Midbrain (tissue), 1 donor: ENCODE measurements at regions not wholly inside any gene's neighbourhood (a gene's known extent, or its start where the extent isn't known, plus 50 kb on each side); places are given as distances from the start of the nearest gene placed in this dataset.
A peak's percentile ranks its signal among the peaks of the same experiment; 100 is the strongest.

Experiments used
- DNase-seq: peaks from one replicate; lab custom pipeline; 2025; lab: John Stamatoyannopoulos, UW

DNA sequence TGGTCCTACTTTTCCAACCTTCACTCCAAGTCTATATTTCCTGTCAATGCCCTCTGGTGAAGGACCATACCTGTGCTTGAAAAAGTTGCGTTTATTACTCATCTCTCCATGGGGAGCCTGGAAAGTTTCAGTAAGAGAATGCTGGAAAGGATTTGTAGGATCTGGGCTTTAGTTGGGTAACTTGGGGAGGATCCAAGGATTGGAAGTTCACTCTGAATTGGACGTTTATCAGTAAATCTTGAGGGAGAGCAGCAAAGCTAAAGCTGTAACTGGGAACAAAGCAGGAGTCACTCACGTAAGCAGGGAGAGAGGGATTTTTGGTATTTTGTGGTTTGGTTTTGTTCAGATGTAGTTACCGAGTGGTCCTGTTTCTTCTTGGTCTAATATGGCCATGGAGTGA is 51.4 kb upstream of the NPVF start:
- DNase-seq = no peak

DNA sequence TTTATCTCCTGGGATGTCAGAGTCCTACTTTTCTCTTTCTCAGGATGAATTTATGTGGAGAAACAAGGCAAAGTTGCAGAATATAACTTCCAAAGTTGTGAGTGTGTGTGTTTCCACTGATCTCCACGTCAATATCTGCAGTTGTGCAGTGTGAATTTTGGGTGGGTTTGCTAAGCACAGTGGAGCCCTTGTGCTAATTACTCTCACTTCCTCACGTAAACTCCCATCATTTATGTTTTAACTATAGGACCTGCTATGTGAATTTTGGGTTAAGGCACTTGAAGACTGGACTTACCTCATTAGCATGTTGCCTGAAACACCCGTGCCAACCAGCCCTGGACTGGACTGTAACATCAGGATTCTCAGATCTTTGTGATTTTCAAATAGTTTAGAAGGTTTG is 51.9 kb upstream of the NPVF start:
- DNase-seq = no peak

DNA sequence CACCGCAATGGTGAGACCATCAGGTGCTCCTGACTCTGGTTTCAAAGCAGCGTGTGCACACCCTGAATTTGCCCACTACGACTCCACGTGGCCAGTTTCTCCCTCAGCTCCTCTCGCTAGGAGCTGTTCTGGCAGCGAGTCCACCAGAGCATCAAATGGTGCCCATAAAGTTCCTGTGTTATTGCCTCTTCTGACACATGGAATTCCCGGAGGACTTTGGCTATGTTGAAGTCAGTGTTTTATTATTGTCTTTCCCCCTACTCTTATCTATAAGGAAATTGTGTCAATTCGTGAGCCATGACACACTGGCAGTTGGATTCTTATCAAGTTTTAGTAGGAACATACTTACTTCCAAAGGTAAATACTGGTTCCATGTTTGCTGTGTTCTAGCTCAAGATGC is 53.9 kb upstream of the NPVF start:
- no peak for DNase-seq

DNA sequence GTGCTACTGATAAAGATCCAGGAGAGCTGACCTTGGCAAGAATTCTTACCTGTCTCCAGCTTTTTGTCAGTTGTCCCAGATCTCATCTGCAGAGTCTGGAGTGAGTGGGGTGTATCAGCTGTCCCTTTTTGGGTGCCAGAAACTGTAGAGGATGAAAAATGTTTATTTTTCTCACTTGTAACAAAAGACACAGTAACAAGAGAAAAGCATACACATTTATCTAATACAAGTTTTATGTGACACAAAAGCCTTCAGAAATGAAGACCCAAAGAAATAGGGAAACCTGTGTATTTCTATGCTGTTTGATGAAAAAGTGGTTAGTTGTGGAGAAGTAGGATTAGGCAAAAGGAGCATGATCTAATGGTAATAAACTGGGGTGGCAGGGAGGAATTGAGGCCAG is 58.5 kb upstream of the NPVF start:
- no peak for DNase-seq

DNA sequence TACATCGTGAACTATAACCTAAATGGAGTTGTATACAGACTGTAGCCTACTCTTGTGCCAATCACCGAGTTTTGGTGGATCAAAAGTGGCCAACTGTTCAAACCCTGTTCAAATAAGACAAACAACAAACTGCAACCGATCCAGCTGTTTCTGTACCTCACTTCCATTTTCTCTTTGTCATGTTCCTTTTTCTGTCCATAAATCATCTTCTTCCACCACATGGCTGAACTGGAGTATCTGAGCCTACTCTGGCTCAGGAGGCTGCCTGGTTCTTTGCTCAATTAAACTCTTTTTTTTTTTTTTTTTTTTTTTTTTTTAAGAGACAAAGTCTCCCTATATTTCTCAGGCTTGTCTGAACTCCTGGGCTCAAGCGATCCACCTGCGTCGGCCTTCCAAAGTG is 59.0 kb upstream of the NPVF start:
- no peak for DNase-seq

DNA sequence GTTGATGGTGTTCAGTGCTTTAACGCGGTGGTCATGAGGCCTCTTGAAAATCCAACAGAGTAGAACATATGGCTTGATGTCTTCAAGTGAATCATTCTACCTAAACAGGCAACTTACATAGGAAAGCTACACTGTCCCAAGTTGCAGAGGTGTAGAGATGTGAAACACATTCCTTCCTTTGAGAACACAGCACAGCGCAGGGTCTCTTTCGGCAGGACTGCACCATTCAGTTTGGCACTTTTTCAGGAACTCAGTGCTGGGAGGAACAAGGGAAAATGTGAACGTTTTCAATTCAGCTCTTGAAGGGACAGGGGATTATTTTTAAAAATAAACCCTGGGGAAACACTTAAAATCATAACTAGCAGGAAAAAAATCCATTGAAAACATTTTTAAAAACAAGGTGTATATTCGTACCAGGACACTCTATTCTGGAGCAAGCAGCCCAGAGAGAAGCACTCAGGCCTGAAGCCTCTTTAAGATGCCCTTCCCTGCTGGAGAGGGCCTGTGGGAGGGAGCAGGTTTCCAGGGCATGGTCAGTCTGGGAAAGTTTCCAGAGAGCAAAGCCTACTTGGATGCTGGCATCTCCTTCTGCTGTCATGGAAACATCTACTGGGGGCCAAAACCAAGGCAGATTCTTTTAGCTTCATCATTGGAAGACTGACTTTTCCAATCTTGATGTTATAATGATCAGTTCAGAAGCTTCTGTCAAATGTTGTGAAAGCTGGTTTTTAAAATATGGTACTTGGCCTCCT is 60.4 kb upstream of the NPVF start:
- DNase-seq = peak; percentile 80

DNA sequence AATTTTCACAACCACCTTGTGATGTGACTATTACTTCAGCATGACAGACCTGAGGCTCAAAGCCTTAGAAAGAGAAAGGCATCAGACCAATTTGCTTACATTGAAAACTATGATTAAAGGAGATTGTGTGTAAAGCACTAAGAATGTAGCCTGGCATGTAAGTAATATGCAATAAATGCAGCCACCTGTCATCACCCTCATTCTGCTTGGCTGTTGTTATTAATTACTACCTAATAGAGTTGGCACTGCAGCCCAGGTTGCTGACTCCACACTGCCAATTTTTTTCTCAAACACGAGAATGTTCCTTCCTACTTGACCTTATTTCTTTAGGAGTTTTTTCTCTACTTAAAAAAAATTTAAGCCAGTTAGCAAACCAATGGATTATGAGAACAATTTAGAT is 61.2 kb upstream of the NPVF start:
- no peak for DNase-seq

DNA sequence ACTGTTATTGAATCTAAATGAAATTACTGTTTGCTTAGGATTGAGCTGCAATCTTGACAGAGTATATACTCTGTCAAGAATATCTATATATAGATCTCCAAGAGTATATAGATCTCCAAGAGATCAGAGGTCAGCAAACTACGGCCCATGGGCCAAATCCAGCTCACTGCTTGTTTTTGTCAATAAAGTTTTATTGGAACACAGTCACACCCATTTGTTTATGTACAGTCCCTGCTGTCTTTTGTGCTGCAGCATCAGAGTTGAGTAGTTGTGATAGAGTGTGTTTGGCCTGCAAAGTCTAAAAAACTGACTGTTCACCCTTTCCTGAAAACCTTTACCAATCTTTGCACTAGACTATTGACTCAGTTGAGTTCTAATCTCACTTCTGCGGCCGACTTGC is 66.3 kb upstream of the NPVF start:
- DNase-seq = no peak

DNA sequence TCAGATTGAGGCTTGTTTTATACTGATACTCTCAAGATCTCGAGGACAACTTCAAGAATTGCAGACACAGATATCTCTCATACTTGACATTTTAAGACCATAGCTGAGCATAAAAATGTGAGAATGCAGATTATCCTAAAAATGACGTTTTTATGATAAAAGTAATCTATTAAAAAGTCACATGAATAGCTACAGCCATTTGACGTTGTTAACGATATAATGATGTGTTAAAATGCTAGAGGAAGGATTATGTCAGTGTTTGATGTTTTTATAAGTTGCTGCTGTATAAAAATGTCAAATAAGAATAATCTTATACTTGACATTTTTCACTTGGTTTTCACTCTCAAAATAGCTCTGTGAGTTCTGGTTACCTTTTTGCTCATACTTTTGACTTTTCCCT is 67.1 kb upstream of the NPVF start:
- no peak for DNase-seq

DNA sequence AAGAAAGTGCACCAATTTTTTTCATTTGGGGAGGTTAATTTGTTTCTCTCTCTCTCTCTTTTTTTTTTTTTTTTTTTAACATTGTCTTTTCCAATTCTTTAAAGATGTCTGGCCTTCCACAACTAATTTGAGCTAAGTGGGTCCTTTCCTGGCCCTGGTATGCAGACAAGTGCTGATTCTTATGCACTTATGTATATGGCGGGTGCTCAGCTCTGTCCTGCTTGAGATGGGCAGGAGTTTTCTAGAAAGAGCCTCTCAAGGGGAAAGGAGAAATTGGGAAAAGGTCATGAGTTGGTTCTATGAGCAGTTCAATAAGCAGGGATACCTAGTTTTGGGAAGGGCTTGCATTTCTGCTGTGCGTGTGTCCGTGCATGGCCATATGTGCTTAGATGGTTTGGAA is 67.8 kb upstream of the NPVF start:
- DNase-seq = no peak

DNA sequence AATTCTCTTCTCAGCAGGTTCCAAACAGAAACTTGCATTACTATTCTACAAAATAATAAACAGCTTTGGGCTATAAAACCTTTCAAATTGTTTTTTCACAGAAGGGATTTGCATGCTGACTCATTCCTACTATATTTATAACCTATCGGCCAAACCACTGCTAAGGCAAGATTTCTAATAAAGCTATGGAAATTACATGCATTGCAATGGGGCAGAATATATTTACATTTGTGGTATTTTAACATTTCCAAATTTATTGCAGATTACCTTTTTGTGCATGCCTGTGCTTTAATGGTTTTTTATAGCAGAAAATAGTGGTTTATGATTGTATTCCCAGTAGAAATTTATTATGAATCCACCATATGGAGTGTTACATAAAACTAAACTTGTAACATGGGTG is 69.0 kb upstream of the NPVF start:
- no peak for DNase-seq

DNA sequence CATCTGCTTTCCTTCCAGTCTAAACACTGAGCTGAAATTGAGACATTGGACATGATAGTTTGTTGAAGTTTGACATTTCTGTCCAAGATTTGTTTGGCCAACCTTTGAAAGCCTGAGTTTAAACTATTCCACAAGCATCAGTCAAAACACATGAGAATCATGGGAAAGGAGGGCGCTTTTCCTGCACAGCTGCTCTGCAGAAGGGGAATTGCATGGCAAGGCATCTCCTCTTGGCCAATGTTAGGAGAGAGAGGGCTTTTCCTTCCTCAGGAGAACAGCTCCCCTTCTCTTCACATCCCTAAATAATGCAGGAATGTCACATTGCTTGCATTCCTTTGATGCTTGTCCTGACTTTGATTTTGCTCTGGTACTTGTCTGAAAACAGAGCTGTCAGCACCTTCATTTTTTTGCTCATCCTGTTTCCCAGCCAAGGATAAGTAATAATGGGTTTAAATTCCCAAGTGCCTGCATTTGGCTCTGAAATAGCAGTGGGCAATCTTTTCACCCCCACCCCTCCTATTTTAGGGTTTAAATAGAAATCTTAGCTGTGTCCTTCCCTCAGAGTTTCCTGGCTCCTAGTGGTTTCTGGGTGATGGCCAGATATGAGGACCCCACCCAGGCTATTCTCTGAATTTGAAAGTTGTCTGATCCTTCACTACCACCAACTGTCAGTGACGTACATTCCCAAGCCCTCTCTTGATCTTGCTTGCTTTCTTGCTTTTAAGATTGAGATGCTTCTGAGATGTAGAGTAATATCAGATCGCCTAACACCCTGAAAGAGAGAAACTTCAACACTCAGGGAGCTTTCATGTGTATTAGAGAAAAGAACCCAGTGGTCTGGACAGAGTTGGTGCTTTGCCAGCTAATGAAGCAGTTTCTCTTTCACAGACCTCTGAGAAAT is 75.2 kb upstream of the NPVF start:
- no peak for DNase-seq

DNA sequence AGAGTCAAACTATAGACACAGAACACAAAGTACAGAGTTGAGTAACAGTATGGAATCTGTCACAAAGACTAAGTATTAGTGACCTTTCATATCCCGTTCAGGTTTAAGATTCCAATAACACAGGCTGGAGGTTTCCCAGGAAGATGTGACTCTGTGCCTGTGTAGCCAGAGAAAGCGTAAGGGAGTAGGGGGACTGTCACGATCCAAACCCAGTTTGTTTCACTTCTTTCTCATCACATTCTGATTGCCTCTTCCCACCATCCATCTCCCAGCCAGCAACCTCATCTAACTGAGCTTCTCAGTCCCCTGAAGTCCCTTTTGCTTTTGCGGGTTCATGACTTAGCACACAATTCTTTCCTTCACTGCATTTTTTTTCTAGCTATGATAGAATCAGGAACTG is 76.4 kb upstream of the NPVF start:
- DNase-seq = no peak

DNA sequence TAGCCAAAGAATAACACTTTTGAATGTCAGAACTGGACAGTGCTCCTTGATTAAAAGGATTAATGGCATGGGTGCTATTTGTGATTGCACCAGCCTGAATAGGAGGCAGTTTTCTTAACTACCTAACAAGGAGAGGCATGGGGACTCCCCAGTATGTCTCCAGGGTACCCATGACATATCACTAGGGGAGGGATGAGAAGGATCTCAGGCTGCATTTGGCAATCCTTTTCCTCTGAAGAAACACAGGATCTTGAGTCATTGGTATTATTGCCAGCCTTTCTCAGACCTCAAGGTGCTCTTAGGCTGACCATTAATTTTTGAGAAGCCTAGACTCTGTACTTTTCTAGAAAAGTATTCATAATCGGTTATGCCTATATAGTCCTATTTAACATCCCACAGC is 77.5 kb upstream of the NPVF start:
- no peak for DNase-seq

DNA sequence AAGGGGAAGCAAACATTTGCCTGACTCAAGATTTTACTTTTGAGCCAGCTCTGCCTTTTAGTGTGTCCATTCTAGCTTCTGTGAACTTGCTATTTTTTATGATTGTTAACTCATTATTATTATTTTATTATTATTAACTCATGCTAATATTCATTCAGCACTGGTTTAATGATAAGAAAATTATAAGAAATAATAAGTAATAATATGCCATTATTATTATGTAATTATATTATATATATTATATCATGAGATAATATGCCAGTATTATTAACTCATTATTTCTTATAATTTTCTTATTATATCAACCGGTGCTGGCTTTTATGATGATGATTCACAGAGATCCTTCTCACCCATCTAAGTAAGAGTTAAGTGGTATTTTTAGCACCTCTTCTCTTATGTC is 79.3 kb upstream of the NPVF start:
- no peak for DNase-seq

DNA sequence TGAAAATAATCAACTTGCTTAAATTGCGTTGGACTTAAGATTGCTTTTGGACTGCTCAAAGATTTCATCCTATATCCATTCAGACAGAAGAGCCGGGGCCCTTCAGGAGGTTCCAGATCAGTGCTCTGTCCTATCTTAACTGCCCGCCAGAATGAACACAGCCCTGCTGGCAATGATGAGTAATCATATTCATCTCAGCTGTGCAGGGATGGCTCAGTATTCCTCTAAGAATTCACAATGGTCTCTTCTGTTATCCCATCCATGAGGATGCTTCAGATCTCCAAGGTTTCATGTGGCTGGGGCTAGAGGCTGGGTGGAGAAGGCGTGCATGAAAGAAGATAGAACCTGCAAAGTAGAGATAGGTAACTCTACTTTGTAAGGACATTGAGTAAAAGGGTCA is 80.0 kb upstream of the NPVF start:
- DNase-seq = peak; percentile 13

DNA sequence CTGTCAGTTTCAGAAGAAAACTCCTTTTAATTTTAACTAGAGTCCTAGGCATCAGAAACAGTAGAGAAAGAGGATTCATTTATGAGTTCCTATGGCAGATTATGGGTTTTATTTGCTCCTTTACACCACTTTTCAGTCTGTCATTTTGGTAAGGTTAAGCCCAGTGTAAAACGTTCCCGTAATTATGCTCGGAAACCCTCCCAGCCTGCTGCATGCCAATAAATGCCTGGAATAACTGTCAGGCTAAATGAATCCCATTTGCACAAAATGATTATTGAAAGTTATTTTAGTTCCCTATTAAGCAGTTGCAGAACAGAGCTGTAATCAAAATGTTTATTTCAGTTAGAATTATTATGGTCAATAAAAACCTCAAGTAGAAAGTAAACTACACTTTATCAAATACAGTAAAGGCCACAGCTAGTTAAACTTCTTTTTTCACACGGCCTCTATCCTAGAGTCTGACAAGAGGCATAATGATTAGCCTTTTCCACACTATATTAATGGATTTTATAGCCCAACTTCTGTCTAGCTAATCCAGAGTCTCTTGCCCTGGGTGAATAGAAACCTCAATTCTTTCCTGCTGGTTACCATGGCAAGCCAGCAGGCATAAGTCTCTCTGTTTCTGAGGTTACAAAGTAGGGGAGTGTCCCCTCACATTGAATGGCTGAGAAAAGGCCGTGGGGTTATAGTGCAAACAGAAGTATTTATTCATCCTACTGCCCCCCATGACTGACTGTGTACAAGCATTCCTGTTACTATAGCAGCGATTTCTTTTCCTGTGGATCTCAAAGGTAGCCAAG is 80.8 kb upstream of the NPVF start:
- DNase-seq = peak; percentile 23

DNA sequence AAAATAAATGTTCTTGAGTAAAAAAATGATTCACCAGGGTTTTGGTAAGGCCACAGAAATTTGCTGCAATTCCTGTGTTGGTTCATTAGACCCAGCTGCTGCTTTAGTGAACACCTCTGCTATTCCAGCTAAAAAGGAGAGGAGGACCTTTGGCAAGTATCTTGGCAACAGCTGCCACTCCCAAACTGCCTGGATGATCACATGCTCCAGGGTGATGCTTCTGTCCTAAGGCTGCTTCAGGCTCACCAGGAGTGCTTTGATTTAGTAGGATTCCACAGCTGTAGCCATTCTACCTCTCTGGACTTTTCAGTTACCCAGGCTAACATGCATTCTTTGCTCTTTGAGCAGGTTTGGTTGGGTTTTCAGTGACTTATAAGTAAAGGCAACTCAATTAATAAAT is 82.6 kb upstream of the NPVF start:
- DNase-seq = no peak

DNA sequence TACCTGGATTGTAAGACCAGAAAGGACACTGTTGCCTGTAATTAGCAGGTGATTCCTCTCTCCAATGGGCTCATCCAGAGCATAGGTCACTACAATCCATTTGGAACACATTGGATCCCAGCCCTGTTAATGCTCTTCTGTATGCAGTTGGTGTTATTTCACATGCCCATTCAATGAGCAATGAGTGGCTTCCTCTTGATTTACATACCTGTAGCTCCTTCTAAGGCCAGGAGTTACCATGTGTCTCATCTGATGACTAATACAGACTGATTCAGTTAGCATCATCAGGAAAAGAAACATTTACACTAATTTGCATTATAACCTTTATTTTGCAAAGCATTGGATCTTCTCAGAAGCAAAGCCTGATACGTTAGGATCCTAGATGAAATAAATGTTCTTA is 83.1 kb upstream of the NPVF start:
- DNase-seq = no peak

DNA sequence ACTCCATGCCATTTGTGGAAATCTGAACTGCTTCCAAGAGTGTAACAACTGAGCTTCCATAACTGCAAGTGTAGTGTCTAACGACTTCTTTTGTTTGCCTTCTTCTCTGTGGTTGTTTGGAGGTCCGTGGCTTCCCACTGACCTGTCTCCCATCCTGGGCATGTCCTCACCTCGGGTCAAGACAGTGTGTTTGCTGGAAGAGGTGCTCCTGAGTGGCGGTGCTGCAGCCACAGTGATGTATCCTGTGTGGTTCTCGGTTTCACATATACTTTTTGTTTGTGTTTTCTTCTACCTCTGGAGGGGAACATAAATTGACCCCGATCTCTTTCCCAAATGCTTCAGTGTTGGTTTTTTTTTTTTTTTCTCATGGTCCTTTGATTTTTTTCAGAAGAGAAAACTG is 84.7 kb upstream of the NPVF start:
- no peak for DNase-seq

DNA sequence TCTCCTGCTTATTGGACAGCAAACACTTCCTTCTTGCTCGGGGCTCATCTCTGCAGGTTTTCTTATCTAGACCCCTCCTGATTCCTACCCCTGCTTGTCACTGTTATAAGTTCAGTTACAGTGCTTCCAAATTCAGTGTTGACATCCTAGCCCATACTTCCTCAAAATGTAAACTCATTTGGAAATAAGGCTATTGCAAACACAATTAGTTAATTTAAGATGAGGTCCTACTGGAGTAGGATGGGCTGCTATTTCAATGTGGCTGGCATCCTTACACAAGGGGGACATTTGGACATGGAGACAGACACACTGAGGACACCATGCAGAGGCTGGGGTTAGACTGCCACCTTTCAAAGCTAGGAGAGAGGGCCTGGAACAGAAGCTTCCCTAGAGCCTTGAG is 85.2 kb upstream of the NPVF start:
- DNase-seq = no peak

DNA sequence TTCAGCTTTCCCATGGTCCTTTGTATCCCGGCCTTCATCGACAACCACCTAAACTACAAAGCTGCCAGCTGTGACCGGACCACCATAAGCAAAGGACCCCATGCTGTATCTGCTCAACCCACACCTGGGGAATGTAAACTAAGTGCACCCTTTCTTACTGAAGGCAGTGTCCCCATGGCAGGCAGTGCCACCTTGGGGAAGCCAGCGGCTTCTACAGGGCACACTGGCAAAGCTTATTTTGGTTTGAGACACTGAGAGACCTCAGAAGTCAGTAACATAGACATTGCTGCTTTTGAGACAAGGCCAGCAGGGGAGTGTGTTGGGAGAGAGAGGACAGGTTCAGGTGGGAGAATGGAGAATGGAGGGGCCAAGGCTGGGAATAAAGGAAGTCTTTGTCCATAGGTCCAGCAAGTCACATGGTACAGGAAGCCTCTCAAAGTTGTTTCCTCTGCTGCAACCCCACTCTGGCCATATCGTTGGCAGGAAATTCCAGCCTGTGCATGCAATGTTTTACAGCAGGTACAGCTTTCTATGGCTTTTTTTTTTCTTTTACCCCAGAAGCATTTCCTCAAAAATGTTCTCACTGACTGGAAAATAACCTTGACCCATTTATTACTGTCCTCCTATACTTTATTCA is 85.9 kb upstream of the NPVF start:
- DNase-seq = no peak
